GM12878 (cell line): ENCODE measurements at regions not wholly inside any gene's neighbourhood (a gene's known extent, or its start where the extent isn't known, plus 50 kb on each side); places are given as distances from the start of the nearest gene placed in this dataset.

ENCODE experiments used
- ATAC-seq: fragments of 200-7000 bp; cut with Tn5 transposase; 3 replicates; pipeline ENCODE4 v1.9.1; 2020; ENCODE audit warnings: mild to moderate bottlenecking, moderate library complexity
- BruUV-seq: library from RNA; stranded (reverse); fragments of 400-500 nt; replicated peaks from 2 replicates; lab custom pipeline; 2021; lab: Mats Ljungman, UMichigan
- CTCF ChIA-PET: fragments of 300-600 bp; sonication (Branson Sonifier 250); formaldehyde crosslinking; extraction: SDS; loops from one replicate; lab custom pipeline; 2021; ENCODE audit warnings: inconsistent platforms; lab: Yijun Ruan, JAX
- POLR2A ChIA-PET: fragments of 350-600 bp; formaldehyde crosslinking; extraction: SDS; loops from one replicate; lab custom pipeline; 2021; ENCODE audit warnings: inconsistent platforms; lab: Charles Lee
- RAD21 ChIA-PET: fragments of 300-600 bp; sonication (Branson Sonifier 250); formaldehyde crosslinking; loops from one replicate; lab custom pipeline; 2023; ENCODE audit warnings: antibody characterized with exemption; ENCODE audit not compliant: unreplicated experiment; lab: Charles Lee
- SMC1A ChIA-PET: fragments of 300-600 bp; sonication (Branson Sonifier 250); formaldehyde crosslinking; loops from one replicate; lab custom pipeline; 2023; ENCODE audit not compliant: unreplicated experiment, uncharacterized antibody; lab: Charles Lee
- DNase-seq: peaks from one replicate; pipeline ENCODE4 v3.0.0-alpha.2; 2011; ENCODE audit warnings: low read depth, low spot score
- FAIRE-seq: peaks from 3 replicates; lab custom pipeline; 2011; peaks lifted over from hg19 to GRCh38; lab: Jason Lieb, UNC
- H2AFZ ChIP-seq: 2 replicates; pipeline ENCODE4 v1.6.0; 2011; ENCODE audit warnings: low read depth, low read length, control low read depth; ENCODE audit not compliant: control insufficient read depth
- H3K27ac ChIP-seq: 2 replicates; pipeline ENCODE4 v1.5.1; 2011; ENCODE audit warnings: control low read depth; ENCODE audit not compliant: control insufficient read depth, insufficient read depth
- H3K27me3 ChIP-seq, 2 experiments: replicated peaks in 1 of 2; 2 replicates each; pipeline versions ENCODE4 v1.6.0 to v1.6.1; 2011; ENCODE audit warnings: low read length in 1 of 2; ENCODE audit not compliant: control insufficient read depth in 2 of 2, insufficient read depth in 2 of 2
- H3K36me3 ChIP-seq, 2 experiments: 2 replicates each; pipeline ENCODE4 v1.5.1; 2011; ENCODE audit warnings: low read length in 1 of 2; ENCODE audit not compliant: control insufficient read depth in 2 of 2, insufficient read depth in 2 of 2
- H3K4me1 ChIP-seq: 2 replicates; pipeline ENCODE4 v1.6.1; 2011; ENCODE audit warnings: mild to moderate bottlenecking, low read length, moderate library complexity, mixed read lengths; ENCODE audit not compliant: control insufficient read depth, insufficient read depth
- H3K4me2 ChIP-seq: 2 replicates; pipeline ENCODE4 v1.6.0; 2011; ENCODE audit warnings: control low read depth; ENCODE audit not compliant: control insufficient read depth, insufficient read depth
- H3K4me3 ChIP-seq: fragments of 200-600 bp; sonication (generic); 2 replicates; pipeline ENCODE4 v1.5.1; 2016
- H3K79me2 ChIP-seq: 2 replicates; pipeline ENCODE4 v1.6.0; 2011; ENCODE audit warnings: low read length; ENCODE audit not compliant: control insufficient read depth, insufficient read depth
- H3K9ac ChIP-seq: 2 replicates; pipeline ENCODE4 v1.8.0; 2011; ENCODE audit warnings: low read length, control low read depth, mixed read lengths; ENCODE audit not compliant: control insufficient read depth, insufficient read depth
- H3K9me3 ChIP-seq: replicated peaks from 3 replicates; pipeline ENCODE4 v1.5.1; 2011; ENCODE audit warnings: mild to moderate bottlenecking, low read length; ENCODE audit not compliant: control insufficient read depth, insufficient read depth
- H4K20me1 ChIP-seq: 2 replicates; pipeline ENCODE4 v1.6.0; 2011; ENCODE audit not compliant: control insufficient read depth, insufficient read depth
- ATF2 ChIP-seq: IDR thresholded peaks from 2 replicates; pipeline ENCODE4 v1.6.1; 2012; ENCODE audit warnings: low read length, inconsistent platforms
- BCL11A ChIP-seq: IDR thresholded peaks from 2 replicates; pipeline ENCODE4 v1.6.1; 2011; ENCODE audit warnings: low read depth, low read length
- BMI1 ChIP-seq: fragments of 450-650 bp; IDR thresholded peaks from 2 replicates; pipeline ENCODE4 v1.6.1; 2016; ENCODE audit warnings: mild to moderate bottlenecking, moderate library complexity, borderline replicate concordance
- EGR1 ChIP-seq, 2 experiments: IDR thresholded peaks; 1 replicate in 1 of 2; 2 replicates in 1 of 2; pipeline ENCODE4 v1.6.1; 2011 to 2012; ENCODE audit warnings: low read depth in 2 of 2, low read length in 2 of 2, borderline replicate concordance in 1 of 2, mild to moderate bottlenecking in 1 of 2, moderate library complexity in 1 of 2
- ETV6 ChIP-seq, 2 experiments: fragments of 450-650 bp in 1 of 2; IDR thresholded peaks in 1 of 2; conservative IDR thresholded peaks in 1 of 2; 2 replicates each; pipeline ENCODE4 v1.6.1; 2014; ENCODE audit warnings: antibody characterized with exemption in 1 of 2, borderline replicate concordance in 1 of 2, low read depth in 1 of 2, mild to moderate bottlenecking in 1 of 2, moderate library complexity in 1 of 2
- JUNB ChIP-seq: IDR thresholded peaks from 2 replicates; pipeline ENCODE4 v1.6.1; 2016; ENCODE audit warnings: antibody characterized with exemption, mild to moderate bottlenecking
- JUND ChIP-seq: IDR thresholded peaks from 2 replicates; pipeline ENCODE4 v1.6.1; 2012; ENCODE audit warnings: low read depth, mild to moderate bottlenecking, low read length, improper control_type of control experiment, moderate library complexity
- KDM1A ChIP-seq: fragments of 200-600 bp; sonication (generic); IDR thresholded peaks from 2 replicates; pipeline ENCODE4 v1.6.1; 2016; ENCODE audit warnings: borderline replicate concordance
- MTA3 ChIP-seq: IDR thresholded peaks from 2 replicates; pipeline ENCODE4 v1.6.1; 2012; ENCODE audit warnings: low read length, inconsistent platforms, borderline replicate concordance
- MXI1 ChIP-seq: fragments of 150-350 bp; IDR thresholded peaks from 2 replicates; pipeline ENCODE4 v1.6.1; 2011; ENCODE audit warnings: low read depth, mild to moderate bottlenecking, inconsistent platforms, low read length, improper control_type of control experiment
- NFYB ChIP-seq: IDR thresholded peaks from 2 replicates; pipeline ENCODE4 v1.6.1; 2011; ENCODE audit warnings: low read depth, mild to moderate bottlenecking, low read length, improper control_type of control experiment, moderate library complexity; ENCODE audit not compliant: insufficient read depth
- PKNOX1 ChIP-seq: fragments of 450-650 bp; IDR thresholded peaks from 2 replicates; pipeline ENCODE4 v1.6.1; 2016; ENCODE audit warnings: mild to moderate bottlenecking
- RB1 ChIP-seq: fragments of 450-650 bp; formaldehyde crosslinking; IDR thresholded peaks from 2 replicates; pipeline ENCODE4 v1.6.1; 2017; ENCODE audit warnings: mild to moderate bottlenecking, borderline replicate concordance
- RFX5 ChIP-seq: IDR thresholded peaks from 2 replicates; pipeline ENCODE4 v1.6.1; 2011; ENCODE audit warnings: low read depth, low read length, improper control_type of control experiment
- SP1 ChIP-seq: IDR thresholded peaks from one replicate; pipeline ENCODE4 v1.6.1; 2011; ENCODE audit warnings: low read depth, low read length
- SREBF2 ChIP-seq: IDR thresholded peaks from 2 replicates; pipeline ENCODE4 v1.6.1; 2012; ENCODE audit warnings: mild to moderate bottlenecking, low read length
- YBX1 ChIP-seq: fragments of 450-650 bp; IDR thresholded peaks from 2 replicates; pipeline ENCODE4 v1.6.1; 2016; ENCODE audit warnings: antibody characterized with exemption
- ZNF24 ChIP-seq: fragments of 450-650 bp; IDR thresholded peaks from 2 replicates; pipeline ENCODE4 v1.6.1; 2017; ENCODE audit warnings: antibody characterized with exemption, mild to moderate bottlenecking
- WGBS: methylation state at CpG from one replicate; pipeline ENCODE4 v1.1.6; 2016; ENCODE audit warnings: low lambda C conversion rate; ENCODE audit not compliant: insufficient replicate concordance, insufficient coverage; ENCODE audit errors: missing lambda C conversion rate; 5-methylcytosine and 5-hydroxymethylcytosine counted together
- in situ Hi-C: fragments of 300-500 bp; cut with MboI; formaldehyde crosslinking; loops from 9 replicates; pipeline ENCODE4 v1.14.3; 2018; ENCODE audit warnings: mixed read lengths
- intact Hi-C: fragments of 100-400 bp; cut with micrococcal nuclease; formaldehyde crosslinking; loops from one replicate; pipeline ENCODE4 v1.14.2; 2022; ENCODE audit not compliant: unreplicated experiment
- TF ChIP-seq, protein P1 (sequence below): IDR thresholded peaks from 2 replicates; pipeline ENCODE4 v1.6.1; 2011; ENCODE audit warnings: mild to moderate bottlenecking, low read depth, low read length, moderate library complexity; ENCODE audit not compliant: insufficient replicate concordance

GRCh38 chr15:94535298-94536048, 304.1 kb downstream of the MCTP2 start:
- ATAC-seq (no peak), FAIRE-seq (no peak), DNase-seq (no peak)
- ChIA-PET RAD21 (no interaction called here), POLR2A (no interaction called here), SMC1A (no interaction called here), CTCF (no interaction called here)
- H3K9ac ChIP-seq = no peak overlapping the region
- no peak for TF ChIP-seq JUNB
- TF ChIP-seq BCL11A = no peak
- TF ChIP-seq, protein P1, sequence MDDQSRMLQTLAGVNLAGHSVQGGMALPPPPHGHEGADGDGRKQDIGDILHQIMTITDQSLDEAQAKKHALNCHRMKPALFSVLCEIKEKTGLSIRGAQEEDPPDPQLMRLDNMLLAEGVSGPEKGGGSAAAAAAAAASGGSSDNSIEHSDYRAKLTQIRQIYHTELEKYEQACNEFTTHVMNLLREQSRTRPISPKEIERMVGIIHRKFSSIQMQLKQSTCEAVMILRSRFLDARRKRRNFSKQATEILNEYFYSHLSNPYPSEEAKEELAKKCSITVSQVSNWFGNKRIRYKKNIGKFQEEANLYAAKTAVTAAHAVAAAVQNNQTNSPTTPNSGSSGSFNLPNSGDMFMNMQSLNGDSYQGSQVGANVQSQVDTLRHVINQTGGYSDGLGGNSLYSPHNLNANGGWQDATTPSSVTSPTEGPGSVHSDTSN = no peak
- TF ChIP-seq RB1 = no peak
- TF ChIP-seq PKNOX1 = no peak
- no peak for TF ChIP-seq RFX5
- no peak for TF ChIP-seq KDM1A
- TF ChIP-seq SP1 = no peak
- TF ChIP-seq ETV6 (conservative IDR thresholded peaks at IDR 0.05 in 1 of 2, IDR thresholded peaks at IDR 0.05 in 1 of 2; ENCODE audit: borderline replicate concordance in 1 of 2, low read depth in 1 of 2) = no peak
- TF ChIP-seq MTA3 = no peak
- TF ChIP-seq JUND = no peak
- TF ChIP-seq EGR1 (IDR thresholded peaks at IDR 0.05; ENCODE audit: borderline replicate concordance in 1 of 2, low read depth in 2 of 2, low read length in 2 of 2) = no peak
- no peak for TF ChIP-seq NFYB
- TF ChIP-seq ATF2 = no peak
- TF ChIP-seq BMI1 = no peak
- TF ChIP-seq YBX1 = no peak
- TF ChIP-seq SREBF2 = no peak
- TF ChIP-seq ZNF24 = no peak
- no peak for TF ChIP-seq MXI1
- no peaks in the 10 kb centered on the region for H3K4me1 ChIP-seq
- H3K9me3 ChIP-seq = no peaks in the 10 kb centered on the region
- no peak overlapping the region for H3K4me2 ChIP-seq
- BruUV-seq = no TSS peak
- in situ Hi-C loops = no loop called here
- no peak overlapping the region for H3K4me3 ChIP-seq
- no peak overlapping the region for H2AFZ ChIP-seq
- no peaks in the 10 kb centered on the region for H3K36me3 ChIP-seq
- H4K20me1 ChIP-seq = no peaks in the 10 kb centered on the region
- intact Hi-C loops = no loop called here
- H3K27ac ChIP-seq = no peak overlapping the region
- H3K27me3 ChIP-seq = no peaks in the 10 kb centered on the region
- no peaks in the 10 kb centered on the region for H3K79me2 ChIP-seq
- WGBS = 0% methylated on average over 2 of the region's 2 CpGs
